ENCODE measurements at regions not wholly inside any gene's neighbourhood (a gene's known extent, or its start where the extent isn't known, plus 50 kb on each side); places are given as distances from the start of the nearest gene placed in this dataset.

GRCh38 chr9:18045326-18045725 is 428.6 kb upstream of the ADAMTSL1 start:
- no peak overlapping the region for H3K4me2 ChIP-seq (ENCODE audit: low read depth, low read length, poor library complexity, severe bottlenecking)
- H3K9me2 ChIP-seq (replicated peaks; ENCODE audit: insufficient read depth, low read length) = no peaks in the 10 kb centered on the region; the same call in 1 of the 2 replicates
- no peaks in the 10 kb centered on the region for H4K20me1 ChIP-seq (ENCODE audit: low read depth, low read length)
- no peak overlapping the region for H3K4me3 ChIP-seq (ENCODE audit: insufficient read depth, low read length, poor library complexity, severe bottlenecking)
- H3F3A ChIP-seq (ENCODE audit: insufficient read depth) = no peaks in the 10 kb centered on the region
- H3K9me3 ChIP-seq (ENCODE audit: insufficient read depth, low read length) = no peaks in the 10 kb centered on the region
- TF ChIP-seq EZH2phosphoT487 (conservative IDR thresholded peaks at IDR 0.05; ENCODE audit: low read length) (no peak), CTCF (IDR thresholded peaks at IDR 0.05; ENCODE audit: insufficient read depth, low read length, poor library complexity, severe bottlenecking) (no peak)
- H3K27me3 ChIP-seq (ENCODE audit: low read length) = no peaks in the 10 kb centered on the region
- H3K9ac ChIP-seq (ENCODE audit: low read length) = no peak overlapping the region
- no peaks in the 10 kb centered on the region for H3K36me3 ChIP-seq (ENCODE audit: low read length)
- H3K79me2 ChIP-seq (ENCODE audit: insufficient read depth, low read length) = no peaks in the 10 kb centered on the region
- H2AFZ ChIP-seq (ENCODE audit: low read depth, low read length, severe bottlenecking) = no peak overlapping the region
- no peak overlapping the region for H3K27ac ChIP-seq (ENCODE audit: low read depth, low read length)

GRCh38 chr9:18046068-18046467 is 427.9 kb upstream of the ADAMTSL1 start:
- no peak overlapping the region for H2AFZ ChIP-seq (ENCODE audit: low read depth, low read length, severe bottlenecking)
- H3F3A ChIP-seq (ENCODE audit: insufficient read depth) = no peaks in the 10 kb centered on the region
- no peak for TF ChIP-seq CTCF (IDR thresholded peaks at IDR 0.05; ENCODE audit: insufficient read depth, low read length, poor library complexity, severe bottlenecking)
- no peak for TF ChIP-seq EZH2phosphoT487 (conservative IDR thresholded peaks at IDR 0.05; ENCODE audit: low read length)
- H3K4me2 ChIP-seq (ENCODE audit: low read depth, low read length, poor library complexity, severe bottlenecking) = no peak overlapping the region
- H4K20me1 ChIP-seq (ENCODE audit: low read depth, low read length) = no peaks in the 10 kb centered on the region
- H3K9me3 ChIP-seq (ENCODE audit: insufficient read depth, low read length) = no peaks in the 10 kb centered on the region
- no peaks in the 10 kb centered on the region; the same call in 1 of the 2 replicates for H3K9me2 ChIP-seq (replicated peaks; ENCODE audit: insufficient read depth, low read length)
- no peak overlapping the region for H3K27ac ChIP-seq (ENCODE audit: low read depth, low read length)
- no peaks in the 10 kb centered on the region for H3K36me3 ChIP-seq (ENCODE audit: low read length)
- H3K9ac ChIP-seq (ENCODE audit: low read length) = no peak overlapping the region
- no peaks in the 10 kb centered on the region for H3K79me2 ChIP-seq (ENCODE audit: insufficient read depth, low read length)
- H3K4me3 ChIP-seq (ENCODE audit: insufficient read depth, low read length, poor library complexity, severe bottlenecking) = no peak overlapping the region
- no peaks in the 10 kb centered on the region for H3K27me3 ChIP-seq (ENCODE audit: low read length)

- no peak overlapping the region for H2AFZ ChIP-seq (ENCODE audit: low read depth, low read length, severe bottlenecking)
- H3K79me2 ChIP-seq (ENCODE audit: insufficient read depth, low read length) = no peaks in the 10 kb centered on the region
- no peaks in the 10 kb centered on the region for H3K9me2 ChIP-seq (replicated peaks; ENCODE audit: insufficient read depth, low read length)
- no peak overlapping the region for H3K4me2 ChIP-seq (ENCODE audit: low read depth, low read length, poor library complexity, severe bottlenecking)
- no peaks in the 10 kb centered on the region for H3K36me3 ChIP-seq (ENCODE audit: low read length)
- H3K27me3 ChIP-seq (ENCODE audit: low read length) = no peaks in the 10 kb centered on the region
- no peak overlapping the region for H3K9ac ChIP-seq (ENCODE audit: low read length)
- no peaks in the 10 kb centered on the region for H3K9me3 ChIP-seq (ENCODE audit: insufficient read depth, low read length)
- no peak overlapping the region for H3K27ac ChIP-seq (ENCODE audit: low read depth, low read length)
- no peaks in the 10 kb centered on the region for H4K20me1 ChIP-seq (ENCODE audit: low read depth, low read length)
- no peaks in the 10 kb centered on the region for H3F3A ChIP-seq (ENCODE audit: insufficient read depth)
- TF ChIP-seq EZH2phosphoT487 (conservative IDR thresholded peaks at IDR 0.05; ENCODE audit: low read length) = no peak
- no peak for TF ChIP-seq CTCF (IDR thresholded peaks at IDR 0.05; ENCODE audit: insufficient read depth, low read length, poor library complexity, severe bottlenecking)
- H3K4me3 ChIP-seq (ENCODE audit: insufficient read depth, low read length, poor library complexity, severe bottlenecking) = no peak overlapping the region
Observed at GRCh38 chr9:18051638-18052037, 422.3 kb upstream of the ADAMTSL1 start.

Measured in SU-DHL-6 (cell line).